ENCODE measurements at regions not wholly inside any gene's neighbourhood (a gene's known extent, or its start where the extent isn't known, plus 50 kb on each side); places are given as distances from the start of the nearest gene placed in this dataset.

DNA sequence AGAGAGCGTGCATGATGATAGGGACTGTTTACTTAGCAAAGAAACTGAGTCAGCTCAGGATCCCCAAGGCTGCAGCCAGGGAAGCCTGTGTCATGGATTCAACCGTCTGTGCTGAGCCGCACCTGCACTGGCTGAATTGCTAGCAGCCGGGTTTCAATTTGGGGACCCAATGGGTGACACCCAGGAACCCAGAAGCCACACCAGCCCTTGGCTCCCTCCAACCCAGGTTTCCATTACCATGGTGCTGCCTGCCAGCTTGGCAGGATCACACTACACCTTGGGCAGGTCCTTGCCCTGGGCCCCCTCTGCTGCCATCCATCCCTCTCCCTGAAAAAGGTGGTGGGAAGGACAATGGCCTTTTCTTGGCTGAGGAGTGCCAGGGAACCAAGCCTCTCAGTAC, 64.0 kb upstream of the CLDN14 start:
- no peaks in the 10 kb centered on the region for H4K20me1 ChIP-seq (ENCODE audit: insufficient read depth, low read length, poor library complexity, severe bottlenecking)
- H3K27me3 ChIP-seq (ENCODE audit: insufficient read depth, low read length, poor library complexity, severe bottlenecking) = no peaks in the 10 kb centered on the region
- H3K36me3 ChIP-seq (ENCODE audit: insufficient read depth, low read length) = no peaks in the 10 kb centered on the region
- no peaks in the 10 kb centered on the region for H3K9me3 ChIP-seq (ENCODE audit: insufficient read depth, low read depth, low read length)
- H2AFZ ChIP-seq (ENCODE audit: low read length) = no peak overlapping the region
- no peaks in the 10 kb centered on the region for H3K79me2 ChIP-seq (ENCODE audit: insufficient read depth, low read length)
- TF ChIP-seq CTCF (conservative IDR thresholded peaks at IDR 0.05; ENCODE audit: low read length) (no peak), EZH2phosphoT487 (IDR thresholded peaks at IDR 0.05; ENCODE audit: borderline replicate concordance) (no peak)
- no peaks in the 10 kb centered on the region for H3K4me1 ChIP-seq (ENCODE audit: insufficient read depth, low read length, poor library complexity, severe bottlenecking)
- no peak overlapping the region for H3K4me2 ChIP-seq (ENCODE audit: low read depth, low read length, poor library complexity, severe bottlenecking)
- no peak overlapping the region for H3K9ac ChIP-seq (ENCODE audit: low read depth, low read length, poor library complexity, severe bottlenecking)
- no peaks in the 10 kb centered on the region for H3F3A ChIP-seq (ENCODE audit: low read depth)
- H3K4me3 ChIP-seq (ENCODE audit: low read length, poor library complexity, severe bottlenecking) = no peak overlapping the region
- no peaks in the 10 kb centered on the region for H3K9me2 ChIP-seq (replicated peaks; ENCODE audit: low read depth, low read length)

DNA sequence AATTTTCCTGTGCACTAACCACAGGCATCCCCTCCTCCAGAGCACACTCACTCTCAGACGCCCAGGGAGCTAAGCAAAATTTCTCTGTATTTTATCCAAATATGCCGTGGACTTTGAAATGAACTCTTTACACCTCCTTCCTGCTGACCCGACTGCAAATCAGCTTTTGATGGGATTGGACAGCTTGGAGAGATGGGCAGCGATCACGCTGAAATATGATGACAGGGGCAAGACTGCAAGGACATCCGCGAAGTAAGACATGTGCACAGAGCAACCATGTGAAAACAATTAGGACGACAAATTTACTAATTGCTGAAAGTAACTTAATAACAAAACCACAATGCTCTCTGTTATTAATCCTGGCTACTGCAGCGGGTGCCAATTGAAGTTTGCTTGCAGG, 64.6 kb upstream of the CLDN14 start:
- H3K27me3 ChIP-seq (ENCODE audit: insufficient read depth, low read length, poor library complexity, severe bottlenecking) = no peaks in the 10 kb centered on the region
- TF ChIP-seq EZH2phosphoT487 (IDR thresholded peaks at IDR 0.05; ENCODE audit: borderline replicate concordance) (no peak), CTCF (conservative IDR thresholded peaks at IDR 0.05; ENCODE audit: low read length) (no peak)
- H3K9ac ChIP-seq (ENCODE audit: low read depth, low read length, poor library complexity, severe bottlenecking) = no peak overlapping the region
- no peaks in the 10 kb centered on the region for H3K4me1 ChIP-seq (ENCODE audit: insufficient read depth, low read length, poor library complexity, severe bottlenecking)
- H3K9me2 ChIP-seq (replicated peaks; ENCODE audit: low read depth, low read length) = no peaks in the 10 kb centered on the region
- H2AFZ ChIP-seq (ENCODE audit: low read length) = no peak overlapping the region
- H3K4me3 ChIP-seq (ENCODE audit: low read length, poor library complexity, severe bottlenecking) = no peak overlapping the region
- H3K36me3 ChIP-seq (ENCODE audit: insufficient read depth, low read length) = no peaks in the 10 kb centered on the region
- H3K9me3 ChIP-seq (ENCODE audit: insufficient read depth, low read depth, low read length) = no peaks in the 10 kb centered on the region
- no peaks in the 10 kb centered on the region for H4K20me1 ChIP-seq (ENCODE audit: insufficient read depth, low read length, poor library complexity, severe bottlenecking)
- H3K79me2 ChIP-seq (ENCODE audit: insufficient read depth, low read length) = no peaks in the 10 kb centered on the region
- H3K4me2 ChIP-seq (ENCODE audit: low read depth, low read length, poor library complexity, severe bottlenecking) = no peak overlapping the region
- no peaks in the 10 kb centered on the region for H3F3A ChIP-seq (ENCODE audit: low read depth)

DNA sequence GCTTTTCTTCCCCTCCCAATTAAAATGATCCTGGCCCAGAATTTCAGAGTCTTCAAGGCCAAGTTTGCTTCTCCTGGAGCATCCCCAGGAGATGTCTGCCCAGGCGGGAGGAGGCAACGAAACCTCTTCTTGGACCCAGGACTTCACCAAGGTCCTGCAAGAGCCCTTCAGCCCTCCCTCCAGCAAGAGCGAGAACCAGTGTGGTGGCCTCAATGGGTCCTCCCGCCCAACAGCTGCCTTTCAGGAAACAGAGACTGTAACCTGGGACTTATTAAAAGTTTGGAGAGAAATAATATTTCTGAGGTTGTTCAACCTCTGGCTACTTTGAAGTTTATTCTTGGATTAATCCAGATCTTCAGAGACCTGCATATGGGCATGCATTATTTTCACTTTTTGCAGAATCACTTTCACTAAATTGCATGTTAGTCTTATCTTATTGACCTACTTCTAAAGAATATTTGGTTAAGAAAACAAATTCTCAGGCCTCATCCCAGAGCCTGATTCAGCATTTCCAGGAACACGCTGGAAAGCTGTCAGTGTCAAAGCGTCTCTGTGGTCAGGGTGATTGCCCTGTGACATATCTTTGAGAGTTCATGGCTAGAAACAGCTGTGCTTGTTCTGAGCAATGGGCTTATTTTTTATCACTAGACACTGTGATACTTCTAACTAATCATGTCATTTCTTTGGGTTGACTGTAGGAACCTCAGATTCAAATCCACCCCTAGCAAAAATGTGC, 66.0 kb upstream of the CLDN14 start:
- Histone ChIP-seq H3K4me1 (ENCODE audit: insufficient read depth, low read length, poor library complexity, severe bottlenecking) (no peaks in the 10 kb centered on the region), H3K9me2 (replicated peaks; ENCODE audit: low read depth, low read length) (no peaks in the 10 kb centered on the region), H3K36me3 (ENCODE audit: insufficient read depth, low read length) (no peaks in the 10 kb centered on the region), H3K9me3 (ENCODE audit: insufficient read depth, low read depth, low read length) (no peaks in the 10 kb centered on the region), H3K79me2 (ENCODE audit: insufficient read depth, low read length) (no peaks in the 10 kb centered on the region), H2AFZ (ENCODE audit: low read length) (no peak overlapping the region), H4K20me1 (ENCODE audit: insufficient read depth, low read length, poor library complexity, severe bottlenecking) (no peaks in the 10 kb centered on the region), H3K4me2 (ENCODE audit: low read depth, low read length, poor library complexity, severe bottlenecking) (no peak overlapping the region), H3K27me3 (ENCODE audit: insufficient read depth, low read length, poor library complexity, severe bottlenecking) (no peaks in the 10 kb centered on the region), H3K4me3 (ENCODE audit: low read length, poor library complexity, severe bottlenecking) (no peak overlapping the region), H3K9ac (ENCODE audit: low read depth, low read length, poor library complexity, severe bottlenecking) (no peak overlapping the region), H3F3A (ENCODE audit: low read depth) (no peaks in the 10 kb centered on the region)
- no peak for TF ChIP-seq CTCF (conservative IDR thresholded peaks at IDR 0.05; ENCODE audit: low read length)
- no peak for TF ChIP-seq EZH2phosphoT487 (IDR thresholded peaks at IDR 0.05; ENCODE audit: borderline replicate concordance)
